GM23338 (cell line): ENCODE measurements at regions not wholly inside any gene's neighbourhood (a gene's known extent, or its start where the extent isn't known, plus 50 kb on each side); places are given as distances from the start of the nearest gene placed in this dataset.

Source experiments
- ATAC-seq: fragments of 200-7000 bp; cut with Tn5 transposase; 3 replicates; pipeline ENCODE4 v1.9.1; 2020
- DNase-seq: peaks from one replicate; pipeline ENCODE4 v3.0.0-alpha.2; 2015; ENCODE audit warnings: low spot score
- H2AFZ ChIP-seq: fragments of 200-600 bp; sonication (generic); 2 replicates; pipeline ENCODE4 v1.8.0; 2016; ENCODE audit warnings: antibody characterized with exemption, mild to moderate bottlenecking, moderate library complexity
- H3F3A ChIP-seq: fragments of 200-600 bp; sonication (generic); replicated peaks from 2 replicates; pipeline ENCODE4 v1.8.0; 2017; ENCODE audit warnings: antibody characterized with exemption, mixed run types, low read depth
- H3K27ac ChIP-seq: fragments of 200-600 bp; sonication (generic); 2 replicates; pipeline ENCODE4 v1.6.1; 2016; ENCODE audit warnings: low read depth
- H3K27me3 ChIP-seq: fragments of 200-600 bp; sonication (generic); 2 replicates; pipeline ENCODE4 v1.8.0; 2016; ENCODE audit warnings: mild to moderate bottlenecking, mixed run types, moderate library complexity; ENCODE audit not compliant: insufficient read depth
- H3K36me3 ChIP-seq: fragments of 200-600 bp; sonication (generic); 2 replicates; pipeline ENCODE4 v1.8.0; 2016; ENCODE audit warnings: mild to moderate bottlenecking; ENCODE audit not compliant: insufficient read depth
- H3K4me1 ChIP-seq: fragments of 200-600 bp; sonication (generic); 2 replicates; pipeline ENCODE4 v1.8.0; 2016; ENCODE audit warnings: mild to moderate bottlenecking, moderate library complexity; ENCODE audit not compliant: insufficient read depth
- H3K4me2 ChIP-seq: fragments of 200-600 bp; sonication (generic); 2 replicates; pipeline ENCODE4 v1.7.1; 2017; ENCODE audit warnings: mixed run types
- H3K4me3 ChIP-seq: fragments of 200-600 bp; sonication (generic); 2 replicates; pipeline ENCODE4 v1.6.1; 2016; ENCODE audit warnings: mixed run types
- H3K79me2 ChIP-seq: fragments of 200-600 bp; sonication (generic); replicated peaks from 2 replicates; pipeline ENCODE4 v1.8.0; 2017; ENCODE audit warnings: mild to moderate bottlenecking; ENCODE audit not compliant: insufficient read depth
- H3K9me2 ChIP-seq: fragments of 200-600 bp; sonication (generic); 2 replicates; pipeline ENCODE4 v1.8.0; 2017; ENCODE audit not compliant: insufficient read depth
- H4K20me1 ChIP-seq: fragments of 200-600 bp; sonication (generic); replicated peaks from 2 replicates; pipeline ENCODE4 v1.8.0; 2017; ENCODE audit warnings: mild to moderate bottlenecking; ENCODE audit not compliant: insufficient read depth
- H3K27ac Mint-ChIP-seq: 2 replicates; pipeline ENCODE4 v1.8.0; 2020; ENCODE audit warnings: inconsistent platforms, mild to moderate bottlenecking, moderate library complexity, mixed read lengths
- H3K27me3 Mint-ChIP-seq: 3 replicates; pipeline ENCODE4 v1.8.0; 2022; ENCODE audit warnings: low read depth, mild to moderate bottlenecking, moderate library complexity, mixed read lengths, inconsistent platforms; ENCODE audit not compliant: insufficient read depth, poor library complexity
- H3K36me3 Mint-ChIP-seq: 3 replicates; pipeline ENCODE4 v1.8.0; 2021; ENCODE audit warnings: low read depth, mild to moderate bottlenecking, inconsistent platforms, moderate library complexity, mixed read lengths
- H3K4me1 Mint-ChIP-seq: 3 replicates; pipeline ENCODE4 v1.8.0; 2020; ENCODE audit warnings: mild to moderate bottlenecking, inconsistent platforms, mixed read lengths
- H3K4me3 Mint-ChIP-seq: 3 replicates; pipeline ENCODE4 v1.8.0; 2021; ENCODE audit warnings: moderate library complexity, mild to moderate bottlenecking, inconsistent platforms, mixed read lengths
- H3K9me3 Mint-ChIP-seq: 3 replicates; pipeline ENCODE4 v1.8.0; 2020; ENCODE audit warnings: moderate library complexity, mild to moderate bottlenecking, inconsistent platforms, mixed read lengths
- CREB1 ChIP-seq: fragments of 250-450 bp; sonication (Bioruptor Pico); IDR thresholded peaks from 2 replicates; pipeline ENCODE4 v1.5.0; 2020; ENCODE audit warnings: low read depth, mild to moderate bottlenecking, moderate library complexity
- EZH2 ChIP-seq: fragments of 200-600 bp; sonication (generic); IDR thresholded peaks from one replicate; pipeline ENCODE4 v1.8.0; 2017; ENCODE audit warnings: antibody characterized with exemption, mild to moderate bottlenecking, low read depth; ENCODE audit not compliant: unreplicated experiment
- EZH2phosphoT487 ChIP-seq: fragments of 200-600 bp; sonication (generic); IDR thresholded peaks from one replicate; pipeline ENCODE4 v1.8.1; 2018; ENCODE audit warnings: antibody characterized with exemption; ENCODE audit not compliant: unreplicated experiment
- JUNB ChIP-seq: IDR thresholded peaks from one replicate; pipeline ENCODE4 v1.6.1; 2016; ENCODE audit warnings: antibody characterized with exemption; ENCODE audit not compliant: unreplicated experiment
- NANOG ChIP-seq: IDR thresholded peaks from 2 replicates; pipeline ENCODE4 v1.6.1; 2016; ENCODE audit warnings: antibody characterized with exemption, borderline replicate concordance
- POLR2AphosphoS5 ChIP-seq: IDR thresholded peaks from 2 replicates; pipeline ENCODE4 v1.6.1; 2016; ENCODE audit warnings: antibody characterized with exemption, low read depth
- STAT1 ChIP-seq: IDR thresholded peaks from one replicate; pipeline ENCODE4 v1.6.1; 2016; ENCODE audit warnings: antibody characterized with exemption; ENCODE audit not compliant: unreplicated experiment
- ZNF114 ChIP-seq: fragments of 250-450 bp; sonication (Bioruptor Pico); IDR thresholded peaks from 2 replicates; pipeline ENCODE4 v1.5.0; 2020; ENCODE audit warnings: mild to moderate bottlenecking, moderate library complexity
- ZNF331 ChIP-seq: fragments of 250-450 bp; sonication (Bioruptor Pico); IDR thresholded peaks from 2 replicates; pipeline ENCODE4 v1.5.0; 2020; ENCODE audit warnings: low read depth, mild to moderate bottlenecking, moderate library complexity
- TF ChIP-seq, protein P1 (sequence below): IDR thresholded peaks from one replicate; pipeline ENCODE4 v1.6.1; 2018; ENCODE audit warnings: antibody characterized with exemption; ENCODE audit not compliant: unreplicated experiment
- TF ChIP-seq, protein P2 (sequence below): fragments of 250-450 bp; sonication (Bioruptor Pico); IDR thresholded peaks from 2 replicates; pipeline ENCODE4 v1.5.0; 2020; ENCODE audit warnings: mild to moderate bottlenecking, moderate library complexity
- TF ChIP-seq, protein P3 (sequence below): IDR thresholded peaks from 2 replicates; pipeline ENCODE4 v1.6.1; 2016; ENCODE audit warnings: antibody characterized with exemption
- TF ChIP-seq, protein P4 (sequence below), 2 experiments: fragments of 200-600 bp in 1 of 2; sonication (generic) in 1 of 2; conservative IDR thresholded peaks; 2 replicates each; pipeline versions ENCODE4 v1.5.1 to v1.6.1; 2016 to 2017; ENCODE audit warnings: antibody characterized with exemption in 2 of 2, low read depth in 2 of 2, mild to moderate bottlenecking in 2 of 2, moderate library complexity in 1 of 2

DNA sequence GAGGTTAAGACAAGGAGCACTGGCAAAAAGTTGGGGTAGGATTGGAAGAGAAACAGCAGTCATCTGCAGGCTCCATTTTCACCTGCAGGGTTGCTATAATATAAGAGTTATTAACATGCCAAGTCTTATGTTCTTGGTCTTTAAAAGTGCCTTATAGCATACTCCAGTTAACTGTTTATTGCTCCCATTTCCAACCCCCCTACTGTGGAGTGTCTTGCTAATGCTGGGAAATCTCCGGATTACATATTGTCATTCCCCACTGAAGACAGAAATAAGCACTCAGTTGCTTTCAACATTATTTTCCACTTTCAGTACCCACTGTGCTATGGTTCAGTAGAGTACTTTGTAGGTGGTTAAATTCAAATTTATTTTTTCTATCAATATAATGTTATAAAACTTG, 1014.3 kb downstream of the RPA4 start:
- Mint-ChIP-seq H3K36me3 (no peaks in the 10 kb centered on the region; the same call in 2 of the 3 replicates), H3K4me1 (peaks cover 6% of the 10 kb centered on the region; the same call in 2 of the 3 replicates), H3K9me3 (no peaks in the 10 kb centered on the region), H3K27me3 (peaks cover 1% of the 10 kb centered on the region), H3K27ac (no peak overlapping the region), H3K4me3 (no peak overlapping the region)
- Histone ChIP-seq H3K27me3 (no peaks in the 10 kb centered on the region), H4K20me1 (no peaks in the 10 kb centered on the region), H3K4me2 (no peak overlapping the region), H3K27ac (no peak overlapping the region), H3K9me2 (no peaks in the 10 kb centered on the region), H3K79me2 (no peaks in the 10 kb centered on the region), H3F3A (no peaks in the 10 kb centered on the region), H2AFZ (no peak overlapping the region; the same call in 1 of the 2 replicates), H3K4me3 (no peak overlapping the region), H3K4me1 (peaks cover 13% of the 10 kb centered on the region; the same call in 1 of the 2 replicates), H3K36me3 (no peaks in the 10 kb centered on the region)
- no peak for ATAC-seq
- peak; percentile 1 for DNase-seq
- TF ChIP-seq, protein P1, sequence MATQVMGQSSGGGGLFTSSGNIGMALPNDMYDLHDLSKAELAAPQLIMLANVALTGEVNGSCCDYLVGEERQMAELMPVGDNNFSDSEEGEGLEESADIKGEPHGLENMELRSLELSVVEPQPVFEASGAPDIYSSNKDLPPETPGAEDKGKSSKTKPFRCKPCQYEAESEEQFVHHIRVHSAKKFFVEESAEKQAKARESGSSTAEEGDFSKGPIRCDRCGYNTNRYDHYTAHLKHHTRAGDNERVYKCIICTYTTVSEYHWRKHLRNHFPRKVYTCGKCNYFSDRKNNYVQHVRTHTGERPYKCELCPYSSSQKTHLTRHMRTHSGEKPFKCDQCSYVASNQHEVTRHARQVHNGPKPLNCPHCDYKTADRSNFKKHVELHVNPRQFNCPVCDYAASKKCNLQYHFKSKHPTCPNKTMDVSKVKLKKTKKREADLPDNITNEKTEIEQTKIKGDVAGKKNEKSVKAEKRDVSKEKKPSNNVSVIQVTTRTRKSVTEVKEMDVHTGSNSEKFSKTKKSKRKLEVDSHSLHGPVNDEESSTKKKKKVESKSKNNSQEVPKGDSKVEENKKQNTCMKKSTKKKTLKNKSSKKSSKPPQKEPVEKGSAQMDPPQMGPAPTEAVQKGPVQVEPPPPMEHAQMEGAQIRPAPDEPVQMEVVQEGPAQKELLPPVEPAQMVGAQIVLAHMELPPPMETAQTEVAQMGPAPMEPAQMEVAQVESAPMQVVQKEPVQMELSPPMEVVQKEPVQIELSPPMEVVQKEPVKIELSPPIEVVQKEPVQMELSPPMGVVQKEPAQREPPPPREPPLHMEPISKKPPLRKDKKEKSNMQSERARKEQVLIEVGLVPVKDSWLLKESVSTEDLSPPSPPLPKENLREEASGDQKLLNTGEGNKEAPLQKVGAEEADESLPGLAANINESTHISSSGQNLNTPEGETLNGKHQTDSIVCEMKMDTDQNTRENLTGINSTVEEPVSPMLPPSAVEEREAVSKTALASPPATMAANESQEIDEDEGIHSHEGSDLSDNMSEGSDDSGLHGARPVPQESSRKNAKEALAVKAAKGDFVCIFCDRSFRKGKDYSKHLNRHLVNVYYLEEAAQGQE = no peak
- TF ChIP-seq EZH2 (no peak), JUNB (no peak), ZNF114 (CRISPR knock-in tag) (no peak), ZNF331 (CRISPR knock-in tag) (no peak), STAT1 (no peak), POLR2AphosphoS5 (no peak), EZH2phosphoT487 (no peak), NANOG (no peak), CREB1 (no peak)
- TF ChIP-seq, protein P2, sequence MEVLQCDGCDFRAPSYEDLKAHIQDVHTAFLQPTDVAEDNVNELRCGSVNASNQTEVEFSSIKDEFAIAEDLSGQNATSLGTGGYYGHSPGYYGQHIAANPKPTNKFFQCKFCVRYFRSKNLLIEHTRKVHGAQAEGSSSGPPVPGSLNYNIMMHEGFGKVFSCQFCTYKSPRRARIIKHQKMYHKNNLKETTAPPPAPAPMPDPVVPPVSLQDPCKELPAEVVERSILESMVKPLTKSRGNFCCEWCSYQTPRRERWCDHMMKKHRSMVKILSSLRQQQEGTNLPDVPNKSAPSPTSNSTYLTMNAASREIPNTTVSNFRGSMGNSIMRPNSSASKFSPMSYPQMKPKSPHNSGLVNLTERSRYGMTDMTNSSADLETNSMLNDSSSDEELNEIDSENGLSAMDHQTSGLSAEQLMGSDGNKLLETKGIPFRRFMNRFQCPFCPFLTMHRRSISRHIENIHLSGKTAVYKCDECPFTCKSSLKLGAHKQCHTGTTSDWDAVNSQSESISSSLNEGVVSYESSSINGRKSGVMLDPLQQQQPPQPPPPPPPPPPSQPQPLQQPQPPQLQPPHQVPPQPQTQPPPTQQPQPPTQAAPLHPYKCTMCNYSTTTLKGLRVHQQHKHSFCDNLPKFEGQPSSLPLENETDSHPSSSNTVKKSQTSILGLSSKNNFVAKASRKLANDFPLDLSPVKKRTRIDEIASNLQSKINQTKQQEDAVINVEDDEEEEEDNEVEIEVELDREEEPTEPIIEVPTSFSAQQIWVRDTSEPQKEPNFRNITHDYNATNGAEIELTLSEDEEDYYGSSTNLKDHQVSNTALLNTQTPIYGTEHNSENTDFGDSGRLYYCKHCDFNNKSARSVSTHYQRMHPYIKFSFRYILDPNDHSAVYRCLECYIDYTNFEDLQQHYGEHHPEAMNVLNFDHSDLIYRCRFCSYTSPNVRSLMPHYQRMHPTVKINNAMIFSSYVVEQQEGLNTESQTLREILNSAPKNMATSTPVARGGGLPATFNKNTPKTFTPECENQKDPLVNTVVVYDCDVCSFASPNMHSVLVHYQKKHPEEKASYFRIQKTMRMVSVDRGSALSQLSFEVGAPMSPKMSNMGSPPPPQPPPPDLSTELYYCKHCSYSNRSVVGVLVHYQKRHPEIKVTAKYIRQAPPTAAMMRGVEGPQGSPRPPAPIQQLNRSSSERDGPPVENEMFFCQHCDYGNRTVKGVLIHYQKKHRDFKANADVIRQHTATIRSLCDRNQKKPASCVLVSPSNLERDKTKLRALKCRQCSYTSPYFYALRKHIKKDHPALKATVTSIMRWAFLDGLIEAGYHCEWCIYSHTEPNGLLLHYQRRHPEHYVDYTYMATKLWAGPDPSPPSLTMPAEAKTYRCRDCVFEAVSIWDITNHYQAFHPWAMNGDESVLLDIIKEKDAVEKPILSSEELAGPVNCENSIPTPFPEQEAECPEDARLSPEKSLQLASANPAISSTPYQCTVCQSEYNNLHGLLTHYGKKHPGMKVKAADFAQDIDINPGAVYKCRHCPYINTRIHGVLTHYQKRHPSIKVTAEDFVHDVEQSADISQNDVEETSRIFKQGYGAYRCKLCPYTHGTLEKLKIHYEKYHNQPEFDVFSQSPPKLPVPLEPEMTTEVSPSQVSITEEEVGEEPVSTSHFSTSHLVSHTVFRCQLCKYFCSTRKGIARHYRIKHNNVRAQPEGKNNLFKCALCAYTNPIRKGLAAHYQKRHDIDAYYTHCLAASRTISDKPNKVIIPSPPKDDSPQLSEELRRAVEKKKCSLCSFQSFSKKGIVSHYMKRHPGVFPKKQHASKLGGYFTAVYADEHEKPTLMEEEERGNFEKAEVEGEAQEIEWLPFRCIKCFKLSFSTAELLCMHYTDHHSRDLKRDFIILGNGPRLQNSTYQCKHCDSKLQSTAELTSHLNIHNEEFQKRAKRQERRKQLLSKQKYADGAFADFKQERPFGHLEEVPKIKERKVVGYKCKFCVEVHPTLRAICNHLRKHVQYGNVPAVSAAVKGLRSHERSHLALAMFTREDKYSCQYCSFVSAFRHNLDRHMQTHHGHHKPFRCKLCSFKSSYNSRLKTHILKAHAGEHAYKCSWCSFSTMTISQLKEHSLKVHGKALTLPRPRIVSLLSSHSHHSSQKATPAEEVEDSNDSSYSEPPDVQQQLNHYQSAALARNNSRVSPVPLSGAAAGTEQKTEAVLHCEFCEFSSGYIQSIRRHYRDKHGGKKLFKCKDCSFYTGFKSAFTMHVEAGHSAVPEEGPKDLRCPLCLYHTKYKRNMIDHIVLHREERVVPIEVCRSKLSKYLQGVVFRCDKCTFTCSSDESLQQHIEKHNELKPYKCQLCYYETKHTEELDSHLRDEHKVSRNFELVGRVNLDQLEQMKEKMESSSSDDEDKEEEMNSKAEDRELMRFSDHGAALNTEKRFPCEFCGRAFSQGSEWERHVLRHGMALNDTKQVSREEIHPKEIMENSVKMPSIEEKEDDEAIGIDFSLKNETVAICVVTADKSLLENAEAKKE = no peak
- TF ChIP-seq, protein P3, sequence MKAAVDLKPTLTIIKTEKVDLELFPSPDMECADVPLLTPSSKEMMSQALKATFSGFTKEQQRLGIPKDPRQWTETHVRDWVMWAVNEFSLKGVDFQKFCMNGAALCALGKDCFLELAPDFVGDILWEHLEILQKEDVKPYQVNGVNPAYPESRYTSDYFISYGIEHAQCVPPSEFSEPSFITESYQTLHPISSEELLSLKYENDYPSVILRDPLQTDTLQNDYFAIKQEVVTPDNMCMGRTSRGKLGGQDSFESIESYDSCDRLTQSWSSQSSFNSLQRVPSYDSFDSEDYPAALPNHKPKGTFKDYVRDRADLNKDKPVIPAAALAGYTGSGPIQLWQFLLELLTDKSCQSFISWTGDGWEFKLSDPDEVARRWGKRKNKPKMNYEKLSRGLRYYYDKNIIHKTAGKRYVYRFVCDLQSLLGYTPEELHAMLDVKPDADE = no peak
- TF ChIP-seq, protein P4, sequence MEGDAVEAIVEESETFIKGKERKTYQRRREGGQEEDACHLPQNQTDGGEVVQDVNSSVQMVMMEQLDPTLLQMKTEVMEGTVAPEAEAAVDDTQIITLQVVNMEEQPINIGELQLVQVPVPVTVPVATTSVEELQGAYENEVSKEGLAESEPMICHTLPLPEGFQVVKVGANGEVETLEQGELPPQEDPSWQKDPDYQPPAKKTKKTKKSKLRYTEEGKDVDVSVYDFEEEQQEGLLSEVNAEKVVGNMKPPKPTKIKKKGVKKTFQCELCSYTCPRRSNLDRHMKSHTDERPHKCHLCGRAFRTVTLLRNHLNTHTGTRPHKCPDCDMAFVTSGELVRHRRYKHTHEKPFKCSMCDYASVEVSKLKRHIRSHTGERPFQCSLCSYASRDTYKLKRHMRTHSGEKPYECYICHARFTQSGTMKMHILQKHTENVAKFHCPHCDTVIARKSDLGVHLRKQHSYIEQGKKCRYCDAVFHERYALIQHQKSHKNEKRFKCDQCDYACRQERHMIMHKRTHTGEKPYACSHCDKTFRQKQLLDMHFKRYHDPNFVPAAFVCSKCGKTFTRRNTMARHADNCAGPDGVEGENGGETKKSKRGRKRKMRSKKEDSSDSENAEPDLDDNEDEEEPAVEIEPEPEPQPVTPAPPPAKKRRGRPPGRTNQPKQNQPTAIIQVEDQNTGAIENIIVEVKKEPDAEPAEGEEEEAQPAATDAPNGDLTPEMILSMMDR (conservative IDR thresholded peaks at IDR 0.05; ENCODE audit: low read depth in 2 of 2) = no peak
